GM21717 (cell line): ENCODE measurements at regions not wholly inside any gene's neighbourhood (a gene's known extent, or its start where the extent isn't known, plus 50 kb on each side); places are given as distances from the start of the nearest gene placed in this dataset.
"Not testable (repeated sequence)": the region's sequence is repeated elsewhere in the genome, so short reads cannot be mapped to it uniquely, and the experiment has no call there.

Source experiments
- ATAC-seq: cut with Tn5 transposase; IDR thresholded peaks from one replicate; pipeline ENCODE4 v1.9.1; 2021; ENCODE audit warnings: mild to moderate bottlenecking, moderate library complexity; ENCODE audit not compliant: unreplicated experiment

- no peak for ATAC-seq
These were observed 424.0 kb downstream of the RND3 start for GRCh38 chr2:150063432-150063889.

- no peak for ATAC-seq
These were observed 425.1 kb downstream of the RND3 start for GRCh38 chr2:150062416-150062815.

GRCh38 chr2:150060341-150060740, 427.1 kb downstream of the RND3 start:
- ATAC-seq, result no peak

- ATAC-seq, result not testable (repeated sequence)
These were observed 427.8 kb downstream of the RND3 start for GRCh38 chr2:150059676-150060075.

- ATAC-seq, result no peak
These were observed 435.0 kb downstream of the RND3 start for GRCh38 chr2:150052457-150052856.

GRCh38 chr2:150051004-150051403, 436.5 kb downstream of the RND3 start:
- no peak for ATAC-seq

GRCh38 chr2:150050036-150050435, 437.4 kb downstream of the RND3 start:
- ATAC-seq, result no peak

- no peak for ATAC-seq
These were observed 439.7 kb downstream of the RND3 start for GRCh38 chr2:150047620-150048222.

GRCh38 chr2:150046810-150047209, 440.7 kb downstream of the RND3 start:
- no peak for ATAC-seq

GRCh38 chr2:150046211-150046610, 441.3 kb downstream of the RND3 start:
- ATAC-seq, result no peak

- no peak for ATAC-seq
These were observed 441.9 kb downstream of the RND3 start for GRCh38 chr2:150045601-150046000.

GRCh38 chr2:150043172-150043500, 444.3 kb downstream of the RND3 start:
- no peak for ATAC-seq

- no peak for ATAC-seq
These were observed 444.8 kb downstream of the RND3 start for GRCh38 chr2:150042500-150043171.

- no peak for ATAC-seq
These were observed 445.6 kb downstream of the RND3 start for GRCh38 chr2:150041722-150042425.

GRCh38 chr2:150036622-150037021, 449.0 kb upstream of the MMADHC start:
- ATAC-seq, result no peak

GRCh38 chr2:150034665-150035064, 447.1 kb upstream of the MMADHC start:
- no peak for ATAC-seq

- no peak for ATAC-seq
These were observed 443.0 kb upstream of the MMADHC start for GRCh38 chr2:150030436-150031190.

- no peak for ATAC-seq
These were observed 440.7 kb upstream of the MMADHC start for GRCh38 chr2:150028322-150028721.

- no peak for ATAC-seq
These were observed 439.6 kb upstream of the MMADHC start for GRCh38 chr2:150027164-150027563.

GRCh38 chr2:150023663-150024062, 436.1 kb upstream of the MMADHC start:
- ATAC-seq, result no peak

- ATAC-seq, result no peak
These were observed 435.5 kb upstream of the MMADHC start for GRCh38 chr2:150023044-150023443.
